HepG2 (cell line): ENCODE measurements at regions not wholly inside any gene's neighbourhood (a gene's known extent, or its start where the extent isn't known, plus 50 kb on each side); places are given as distances from the start of the nearest gene placed in this dataset.
"Not testable (repeated sequence)": the region's sequence is repeated elsewhere in the genome, so short reads cannot be mapped to it uniquely, and the experiment has no call there.

Experiments
- ATAC-seq: fragments of 200-7000 bp; cut with Tn5 transposase; 3 replicates; pipeline ENCODE4 v1.9.1; 2020; ENCODE audit warnings: mild to moderate bottlenecking, moderate library complexity
- BruUV-seq: library from RNA; stranded (reverse); fragments of 400-500 nt; replicated peaks from 2 replicates; lab custom pipeline; 2021; lab: Mats Ljungman, UMichigan
- CTCF ChIA-PET: fragments of 300-600 bp; formaldehyde crosslinking; extraction: SDS; loops from one replicate; lab custom pipeline; 2021; ENCODE audit warnings: low total read pairs, inconsistent platforms, low intra/inter-chr PET ratio; lab: Yijun Ruan, JAX
- POLR2A ChIA-PET: fragments of 350-600 bp; sonication (Branson Sonifier 250); formaldehyde crosslinking; loops from one replicate; lab custom pipeline; 2020; ENCODE audit warnings: antibody characterized with exemption, inconsistent platforms; lab: Yijun Ruan, JAX
- DNase-seq: peaks from one replicate; pipeline ENCODE4 v3.0.0-alpha.2; 2015; ENCODE audit warnings: low spot score
- FAIRE-seq: peaks from 3 replicates; lab custom pipeline; 2011; peaks lifted over from hg19 to GRCh38; lab: Jason Lieb, UNC
- H2AFZ ChIP-seq: one replicate; pipeline ENCODE4 v1.6.1; 2011; ENCODE audit warnings: low read length, inconsistent platforms
- H3K27ac ChIP-seq: fragments of 300-600 bp; 3 replicates; pipeline ENCODE4 v1.8.0; 2011; ENCODE audit warnings: mixed run types, mild to moderate bottlenecking, mixed read lengths, low read length, inconsistent platforms; ENCODE audit not compliant: insufficient read depth; ENCODE audit errors: extremely low read length
- H3K27me3 ChIP-seq, 2 experiments: fragments of 200-600 bp in 1 of 2; 2 replicates in 1 of 2; 3 replicates in 1 of 2; pipeline versions ENCODE4 v1.6.0 to v1.8.0; 2011; ENCODE audit warnings: low read length in 2 of 2, mild to moderate bottlenecking in 2 of 2, moderate library complexity in 2 of 2, inconsistent platforms in 1 of 2; ENCODE audit not compliant: insufficient read depth in 2 of 2, control insufficient read depth in 1 of 2
- H3K36me3 ChIP-seq, 2 experiments: fragments of 200-600 bp in 1 of 2; replicated peaks in 1 of 2; 2 replicates in 1 of 2; 3 replicates in 1 of 2; pipeline versions ENCODE4 v1.5.1 to v1.8.0; 2011; ENCODE audit warnings: low read length in 2 of 2, inconsistent platforms in 1 of 2; ENCODE audit not compliant: insufficient read depth in 2 of 2, control insufficient read depth in 1 of 2
- H3K4me1 ChIP-seq: 2 replicates; pipeline ENCODE4 v1.5.1; 2012; ENCODE audit warnings: low read length, inconsistent platforms; ENCODE audit not compliant: insufficient read depth
- H3K4me2 ChIP-seq: 2 replicates; pipeline ENCODE4 v1.6.0; 2011; ENCODE audit warnings: low read depth, low read length, inconsistent platforms
- H3K4me3 ChIP-seq, 3 experiments: fragments of 200-600 bp in 1 of 3; sonication (generic), shearing (Covaris generic) in 1 of 3; replicated peaks in 1 of 3; 2 replicates each; pipeline ENCODE4 v1.5.1; 2011 to 2016; ENCODE audit warnings: low read length in 3 of 3, inconsistent platforms in 2 of 3, low read depth in 2 of 3, mild to moderate bottlenecking in 2 of 3, control low read depth in 1 of 3, mixed read lengths in 1 of 3; ENCODE audit not compliant: insufficient read depth in 1 of 3
- H3K79me2 ChIP-seq: one replicate; pipeline ENCODE4 v1.6.1; 2011; ENCODE audit warnings: low read length, inconsistent platforms; ENCODE audit not compliant: insufficient read depth
- H3K9ac ChIP-seq: 2 replicates; pipeline ENCODE4 v1.6.0; 2011; ENCODE audit warnings: mild to moderate bottlenecking, low read depth, low read length, inconsistent platforms; ENCODE audit not compliant: insufficient read depth
- H3K9me3 ChIP-seq: 2 replicates; pipeline ENCODE4 v1.5.1; 2012; ENCODE audit warnings: mild to moderate bottlenecking, low read length
- H4K20me1 ChIP-seq: 2 replicates; pipeline ENCODE4 v1.6.0; 2011; ENCODE audit warnings: inconsistent platforms, mild to moderate bottlenecking, low read length, moderate library complexity; ENCODE audit not compliant: insufficient read depth
- WGBS: methylation state at CpG from one replicate; pipeline ENCODE4 v1.1.6; 2017; ENCODE audit warnings: low lambda C conversion rate; 5-methylcytosine and 5-hydroxymethylcytosine counted together
- in situ Hi-C: cut with HindIII; loops from 2 replicates; pipeline ENCODE4 v1.10.0; 2017; ENCODE audit warnings: low pct_unique_long_range_greater_than_20kb; ENCODE audit not compliant: extremely low pct_ligation_motif_present
- intact Hi-C: fragments of 100-400 bp; cut with micrococcal nuclease; formaldehyde crosslinking; loops from one replicate; pipeline ENCODE4 v1.10.0; 2022; ENCODE audit not compliant: unreplicated experiment

DNA sequence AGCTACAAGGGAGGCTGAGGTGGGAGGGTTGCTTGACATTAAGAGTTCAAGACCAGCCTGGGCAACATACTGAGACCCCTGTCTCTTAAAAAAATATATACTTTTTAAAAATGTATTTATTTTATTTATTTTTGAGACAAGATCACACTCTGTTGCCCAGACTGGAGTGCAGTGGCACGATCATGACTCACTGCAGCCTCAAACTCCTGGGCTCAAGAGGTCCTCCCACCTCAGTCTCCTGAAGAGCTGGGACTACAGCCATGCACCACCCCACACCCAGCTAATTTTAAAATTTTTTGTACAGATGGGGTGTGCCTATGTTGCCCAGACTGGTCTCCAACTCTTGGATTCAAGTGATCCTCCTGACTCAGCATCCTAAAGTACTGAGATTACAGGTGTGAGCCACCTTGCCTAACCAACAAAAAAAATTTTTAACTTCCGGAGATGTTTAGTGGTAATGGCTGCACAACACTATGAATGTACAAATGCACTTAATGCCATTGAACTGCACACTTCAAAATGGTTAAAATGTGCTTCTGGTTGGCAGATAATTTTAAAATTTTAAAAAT lies 288.5 kb downstream of the GOLGA6L6 start:
- H3K27me3 ChIP-seq, H3K9me3 ChIP-seq, FAIRE-seq, CTCF ChIA-PET, H3K4me2 ChIP-seq, H3K4me3 ChIP-seq, H2AFZ ChIP-seq, BruUV-seq, ATAC-seq, H3K36me3 ChIP-seq, H3K9ac ChIP-seq, POLR2A ChIA-PET, H3K79me2 ChIP-seq, H4K20me1 ChIP-seq, in situ Hi-C loops, intact Hi-C loops, DNase-seq, H3K4me1 ChIP-seq, H3K27ac ChIP-seq: not testable (repeated sequence)
- 15% methylated on average over 2 of the region's 2 CpGs for WGBS

DNA sequence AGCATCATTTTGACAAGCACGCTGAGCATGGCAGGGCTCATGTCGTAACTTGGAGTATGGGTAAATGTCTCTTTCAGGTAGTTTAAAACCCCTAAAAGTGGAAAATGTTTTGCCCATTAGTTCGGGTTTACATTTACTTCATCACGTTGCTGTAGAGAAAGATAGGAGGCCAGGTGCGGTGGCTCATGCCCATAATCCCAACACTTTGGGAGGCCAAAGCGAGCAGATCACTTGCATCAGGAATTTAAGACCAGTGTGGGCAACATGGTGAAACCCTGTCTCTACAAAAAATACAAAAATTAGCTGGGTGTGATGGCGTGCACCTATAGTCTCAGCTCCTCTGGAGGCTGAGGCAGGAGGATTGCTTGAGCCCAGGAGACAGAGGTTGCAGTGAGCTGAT lies 289.6 kb downstream of the GOLGA6L6 start:
- DNase-seq, H3K9ac ChIP-seq, H3K79me2 ChIP-seq, intact Hi-C loops, ATAC-seq, H3K4me2 ChIP-seq, H3K4me3 ChIP-seq, H3K36me3 ChIP-seq, H3K9me3 ChIP-seq, CTCF ChIA-PET, H4K20me1 ChIP-seq, in situ Hi-C loops, POLR2A ChIA-PET, BruUV-seq, H2AFZ ChIP-seq, FAIRE-seq, H3K27ac ChIP-seq, H3K27me3 ChIP-seq, H3K4me1 ChIP-seq: not testable (repeated sequence)
- WGBS, result 28% methylated on average over 7 of the region's 7 CpGs

DNA sequence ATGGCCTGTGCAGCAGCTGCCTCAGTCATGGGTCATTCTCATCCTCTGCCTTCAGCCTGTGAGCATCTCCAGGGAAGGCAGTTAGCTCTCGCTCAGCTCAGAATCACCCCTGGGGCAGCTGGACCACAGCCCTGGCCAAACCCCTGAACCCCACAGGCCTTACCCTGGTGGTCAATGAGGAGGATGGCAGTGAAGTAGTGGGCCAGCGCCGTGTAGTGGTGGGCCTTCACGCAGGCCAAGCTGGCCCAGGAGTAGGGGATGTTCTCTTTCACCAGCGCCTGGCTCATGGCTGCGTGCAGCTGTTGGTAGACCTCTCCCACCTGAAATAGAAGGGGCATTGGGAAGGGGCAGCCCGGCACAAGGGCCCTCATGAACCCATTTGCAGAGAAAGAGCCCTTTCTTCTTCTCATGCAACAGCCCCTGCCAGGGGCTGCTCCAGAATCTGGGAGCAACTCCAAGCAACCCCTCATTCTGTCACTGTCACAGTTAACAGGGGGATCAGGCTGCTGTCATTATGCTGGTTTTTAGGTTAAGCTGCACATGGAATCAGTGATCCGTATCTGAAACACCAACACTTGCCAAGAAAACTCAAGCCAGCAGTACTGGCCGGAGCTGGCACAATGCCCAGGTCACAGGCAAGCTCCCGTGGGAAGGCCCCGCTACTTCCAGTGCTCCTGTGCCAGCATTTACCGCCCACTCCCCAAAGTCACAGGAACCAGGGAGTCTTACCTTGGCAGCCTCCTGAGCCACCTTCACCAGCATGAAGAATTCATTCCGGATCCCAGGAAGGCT lies 290.2 kb downstream of the GOLGA6L6 start:
- WGBS, result 37% methylated on average over 7 of the region's 13 CpGs
- H3K27me3 ChIP-seq, H3K9me3 ChIP-seq, DNase-seq, in situ Hi-C loops, H3K9ac ChIP-seq, H3K4me2 ChIP-seq, H3K4me1 ChIP-seq, H3K79me2 ChIP-seq, BruUV-seq, POLR2A ChIA-PET, H2AFZ ChIP-seq, H3K4me3 ChIP-seq, intact Hi-C loops, H3K36me3 ChIP-seq, H4K20me1 ChIP-seq, FAIRE-seq, CTCF ChIA-PET, H3K27ac ChIP-seq: not testable (repeated sequence)
- ATAC-seq, result peak; percentile 71

DNA sequence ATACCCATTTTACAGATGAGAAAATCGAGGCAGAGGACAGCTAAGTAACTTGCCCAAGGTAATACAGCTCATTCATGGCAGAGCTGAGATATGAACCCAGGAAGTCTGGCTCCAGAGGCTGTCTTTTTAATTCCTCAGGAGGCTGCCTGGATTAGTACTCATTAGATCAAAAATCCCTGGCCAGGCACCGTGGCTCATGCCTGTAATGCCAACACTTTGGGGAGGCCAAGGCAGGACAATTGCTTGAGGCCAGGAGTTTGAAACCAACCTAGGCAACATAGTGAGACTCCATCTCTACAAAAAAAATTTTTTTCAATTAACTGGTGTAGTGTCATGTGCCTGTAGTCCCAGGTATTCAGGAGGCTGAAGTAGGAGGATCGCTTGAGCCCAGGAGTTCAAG lies 291.4 kb downstream of the GOLGA6L6 start:
- H3K9me3 ChIP-seq, intact Hi-C loops, H3K4me3 ChIP-seq, POLR2A ChIA-PET, in situ Hi-C loops, H3K9ac ChIP-seq, H3K36me3 ChIP-seq, H3K79me2 ChIP-seq, ATAC-seq, H3K27me3 ChIP-seq, DNase-seq, H3K4me1 ChIP-seq, H4K20me1 ChIP-seq, FAIRE-seq, CTCF ChIA-PET, H3K27ac ChIP-seq, H2AFZ ChIP-seq, BruUV-seq, H3K4me2 ChIP-seq: not testable (repeated sequence)
- WGBS, result 22% methylated on average over 3 of the region's 3 CpGs
